Type B pancreatic cell (in vitro differentiated cells): ENCODE measurements at regions not wholly inside any gene's neighbourhood (a gene's known extent, or its start where the extent isn't known, plus 50 kb on each side); places are given as distances from the start of the nearest gene placed in this dataset.

Source experiments
- DNase-seq: peaks from one replicate; pipeline ENCODE4 v3.0.0; 2021; ENCODE audit warnings: mixed read lengths; ENCODE audit not compliant: unreplicated experiment; ENCODE audit errors: extremely low spot score
- H3K27ac Mint-ChIP-seq: 2 replicates; pipeline ENCODE4 v1.8.0; 2021; ENCODE audit warnings: mild to moderate bottlenecking, mixed read lengths
- H3K27me3 Mint-ChIP-seq: 2 replicates; pipeline ENCODE4 v1.8.0; 2021; ENCODE audit warnings: mixed read lengths
- H3K36me3 Mint-ChIP-seq: 2 replicates; pipeline ENCODE4 v1.8.0; 2021; ENCODE audit warnings: mixed read lengths
- H3K4me1 Mint-ChIP-seq: one replicate; pipeline ENCODE4 v1.8.0; 2021; ENCODE audit warnings: mixed read lengths; ENCODE audit not compliant: unreplicated experiment
- H3K4me3 Mint-ChIP-seq: 2 replicates; pipeline ENCODE4 v1.8.0; 2021; ENCODE audit warnings: mild to moderate bottlenecking, mixed read lengths
- H3K9me3 Mint-ChIP-seq: 2 replicates; pipeline ENCODE4 v1.8.0; 2021; ENCODE audit warnings: mixed read lengths
- CTCF ChIP-seq: fragments of 200-600 bp; sonication (generic); conservative IDR thresholded peaks from 2 replicates; pipeline ENCODE4 v1.5.0; 2021; ENCODE audit warnings: antibody characterized with exemption, mild to moderate bottlenecking

GRCh38 chr4:133921280-133922195, 280.1 kb downstream of the PABPC4L start:
- Mint-ChIP-seq H3K27ac (no peak overlapping the region), H3K9me3 (no peaks in the 10 kb centered on the region), H3K27me3 (no peaks in the 10 kb centered on the region), H3K4me1 (no peaks in the 10 kb centered on the region), H3K36me3 (no peaks in the 10 kb centered on the region), H3K4me3 (no peak overlapping the region)
- DNase-seq: no peak
- TF ChIP-seq CTCF: no peak

- Mint-ChIP-seq H3K4me1 (no peaks in the 10 kb centered on the region), H3K36me3 (no peaks in the 10 kb centered on the region), H3K4me3 (no peak overlapping the region), H3K9me3 (no peaks in the 10 kb centered on the region), H3K27ac (no peak overlapping the region), H3K27me3 (no peaks in the 10 kb centered on the region)
- no peak for DNase-seq
- TF ChIP-seq CTCF: no peak
These were observed 281.4 kb downstream of the PABPC4L start for GRCh38 chr4:133920236-133920635.

- H3K4me3 Mint-ChIP-seq: no peak overlapping the region
- no peaks in the 10 kb centered on the region for H3K36me3 Mint-ChIP-seq
- H3K27me3 Mint-ChIP-seq: no peaks in the 10 kb centered on the region
- DNase-seq: no peak
- no peak overlapping the region for H3K27ac Mint-ChIP-seq
- peaks cover 4% of the 10 kb centered on the region for H3K9me3 Mint-ChIP-seq
- no peak for TF ChIP-seq CTCF
- H3K4me1 Mint-ChIP-seq: no peaks in the 10 kb centered on the region
These were observed 291.4 kb downstream of the PABPC4L start for GRCh38 chr4:133910165-133910564.

GRCh38 chr4:133903029-133903428, 298.6 kb downstream of the PABPC4L start:
- no peak overlapping the region for H3K4me3 Mint-ChIP-seq
- H3K27me3 Mint-ChIP-seq: no peaks in the 10 kb centered on the region
- H3K9me3 Mint-ChIP-seq: no peaks in the 10 kb centered on the region
- no peak for DNase-seq
- H3K36me3 Mint-ChIP-seq: no peaks in the 10 kb centered on the region
- H3K27ac Mint-ChIP-seq: no peak overlapping the region
- no peaks in the 10 kb centered on the region for H3K4me1 Mint-ChIP-seq
- TF ChIP-seq CTCF: no peak

- no peak for TF ChIP-seq CTCF
- Mint-ChIP-seq H3K27ac (no peak overlapping the region), H3K27me3 (no peaks in the 10 kb centered on the region), H3K36me3 (no peaks in the 10 kb centered on the region), H3K9me3 (no peaks in the 10 kb centered on the region), H3K4me1 (no peaks in the 10 kb centered on the region), H3K4me3 (no peak overlapping the region)
- DNase-seq: no peak
These were observed 310.6 kb downstream of the PABPC4L start for GRCh38 chr4:133891011-133891410.
